ENCODE measurements at regions not wholly inside any gene's neighbourhood (a gene's known extent, or its start where the extent isn't known, plus 50 kb on each side); places are given as distances from the start of the nearest gene placed in this dataset.

DNA sequence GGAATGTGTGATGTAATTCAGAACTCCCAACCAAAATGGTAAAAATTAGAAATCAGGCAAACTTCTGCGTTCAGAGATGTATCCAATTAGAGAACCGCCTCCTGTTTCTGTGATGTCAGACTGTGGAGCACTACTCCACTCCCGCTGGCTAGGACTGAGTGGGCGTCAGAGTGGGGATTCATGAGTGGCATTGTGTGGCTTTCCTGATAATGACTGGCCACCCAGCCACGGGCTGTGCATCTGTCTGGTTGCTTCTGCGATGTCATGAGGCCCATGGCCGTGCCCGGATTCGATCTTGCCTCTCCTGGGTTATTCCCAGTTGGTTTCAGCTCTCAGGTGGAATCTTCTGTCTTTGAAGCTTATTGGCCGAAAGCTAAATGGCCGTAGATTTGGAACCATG is 87.1 kb upstream of the KCNA1 start:
- DNase-seq (ENCODE audit: low read depth): no peak
- TF ChIP-seq, protein P1, sequence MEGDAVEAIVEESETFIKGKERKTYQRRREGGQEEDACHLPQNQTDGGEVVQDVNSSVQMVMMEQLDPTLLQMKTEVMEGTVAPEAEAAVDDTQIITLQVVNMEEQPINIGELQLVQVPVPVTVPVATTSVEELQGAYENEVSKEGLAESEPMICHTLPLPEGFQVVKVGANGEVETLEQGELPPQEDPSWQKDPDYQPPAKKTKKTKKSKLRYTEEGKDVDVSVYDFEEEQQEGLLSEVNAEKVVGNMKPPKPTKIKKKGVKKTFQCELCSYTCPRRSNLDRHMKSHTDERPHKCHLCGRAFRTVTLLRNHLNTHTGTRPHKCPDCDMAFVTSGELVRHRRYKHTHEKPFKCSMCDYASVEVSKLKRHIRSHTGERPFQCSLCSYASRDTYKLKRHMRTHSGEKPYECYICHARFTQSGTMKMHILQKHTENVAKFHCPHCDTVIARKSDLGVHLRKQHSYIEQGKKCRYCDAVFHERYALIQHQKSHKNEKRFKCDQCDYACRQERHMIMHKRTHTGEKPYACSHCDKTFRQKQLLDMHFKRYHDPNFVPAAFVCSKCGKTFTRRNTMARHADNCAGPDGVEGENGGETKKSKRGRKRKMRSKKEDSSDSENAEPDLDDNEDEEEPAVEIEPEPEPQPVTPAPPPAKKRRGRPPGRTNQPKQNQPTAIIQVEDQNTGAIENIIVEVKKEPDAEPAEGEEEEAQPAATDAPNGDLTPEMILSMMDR (IDR thresholded peaks at IDR 0.05; ENCODE audit: insufficient read depth, low read depth, low read length, missing control alignments): no peak
- H3K4me3 ChIP-seq (ENCODE audit: low read depth, low read length): no peak overlapping the region

DNA sequence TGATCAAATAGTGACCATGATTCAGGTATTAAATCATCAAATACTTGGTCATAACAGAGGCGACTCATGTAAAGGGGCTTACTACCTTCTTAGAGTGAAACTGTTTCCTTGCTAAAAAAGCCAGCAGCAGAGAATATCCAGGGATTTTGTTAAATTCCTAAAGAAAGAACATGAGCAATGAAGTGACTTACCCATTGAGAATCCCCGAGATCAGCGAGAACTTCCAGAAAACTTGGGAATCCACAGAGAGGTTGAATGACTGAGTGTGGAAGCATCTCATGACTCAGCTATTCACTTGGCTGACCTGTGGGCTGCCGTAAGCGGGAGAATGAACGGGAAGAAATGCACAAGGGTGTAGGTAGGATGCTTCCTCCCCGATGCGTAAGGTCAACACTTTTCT is 85.3 kb upstream of the KCNA1 start:
- H3K4me3 ChIP-seq (ENCODE audit: low read depth, low read length): no peak overlapping the region
- TF ChIP-seq, protein P1 (IDR thresholded peaks at IDR 0.05; ENCODE audit: insufficient read depth, low read depth, low read length, missing control alignments): no peak
- no peak for DNase-seq (ENCODE audit: low read depth)

DNA sequence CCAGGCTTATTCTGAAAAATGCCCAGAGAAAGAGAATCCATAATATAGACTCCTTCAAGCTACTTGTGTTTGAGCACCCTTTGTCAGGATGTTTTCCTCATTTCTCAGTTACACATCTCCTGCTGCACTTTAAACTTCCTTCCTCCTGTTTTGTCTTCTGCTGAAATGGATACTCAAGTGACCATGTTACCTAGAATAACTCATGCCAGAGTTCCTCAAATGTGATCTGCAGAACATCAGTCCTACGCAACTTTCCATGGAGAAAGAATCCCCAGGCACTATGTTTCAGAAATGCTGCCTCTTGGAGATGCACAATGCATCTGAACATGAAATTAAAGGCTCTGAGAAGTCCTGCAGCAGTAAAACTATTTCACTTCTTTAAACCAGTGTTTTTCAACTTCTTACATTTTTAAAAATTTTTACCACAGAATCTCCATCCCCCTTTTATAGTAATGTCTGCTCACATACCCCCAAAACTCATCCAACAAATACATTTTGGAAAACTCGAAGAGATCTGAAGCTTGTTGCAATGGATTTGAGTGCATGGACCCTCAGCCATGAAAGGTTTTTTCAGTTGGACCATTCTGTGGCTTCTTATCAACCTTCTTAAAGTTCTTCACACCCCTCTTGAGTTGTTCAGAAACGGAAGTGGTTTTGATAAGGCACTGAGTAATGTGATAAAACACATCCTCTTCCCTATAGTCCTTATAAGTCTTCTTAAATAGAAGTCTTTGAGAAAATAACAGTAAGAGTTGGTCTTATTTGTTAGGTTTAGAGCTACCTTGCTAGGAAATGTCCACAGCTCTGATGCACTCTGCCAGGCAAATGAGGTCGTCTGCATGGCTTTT is 84.5 kb upstream of the KCNA1 start:
- no peak overlapping the region for H3K4me3 ChIP-seq (ENCODE audit: low read depth, low read length)
- TF ChIP-seq, protein P1 (IDR thresholded peaks at IDR 0.05; ENCODE audit: insufficient read depth, low read depth, low read length, missing control alignments): no peak
- DNase-seq (ENCODE audit: low read depth): peak; percentile 28

DNA sequence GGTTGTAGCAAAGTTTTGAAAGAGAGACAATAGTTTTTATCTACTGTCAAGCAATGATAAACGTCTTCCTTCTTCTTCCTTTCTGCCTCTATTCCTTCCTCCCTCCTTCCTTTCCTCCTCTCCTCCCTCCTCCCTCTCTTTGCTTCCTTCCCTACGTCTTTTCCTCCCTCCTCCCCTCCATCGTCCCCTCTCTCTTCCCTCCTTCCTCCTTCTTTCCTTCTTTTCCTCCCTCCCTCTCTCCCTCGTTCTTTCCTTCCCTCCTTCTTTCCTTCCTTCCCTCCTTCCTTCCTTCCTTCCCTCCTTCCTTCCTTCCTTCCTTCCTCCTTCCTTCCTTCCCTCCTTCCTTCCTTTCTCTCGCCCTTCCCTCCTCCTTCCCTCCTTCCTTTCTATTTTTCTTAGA is 82.8 kb upstream of the KCNA1 start:
- TF ChIP-seq, protein P1 (IDR thresholded peaks at IDR 0.05; ENCODE audit: insufficient read depth, low read depth, low read length, missing control alignments): no peak
- no peak for DNase-seq (ENCODE audit: low read depth)
- H3K4me3 ChIP-seq (ENCODE audit: low read depth, low read length): no peak overlapping the region

DNA sequence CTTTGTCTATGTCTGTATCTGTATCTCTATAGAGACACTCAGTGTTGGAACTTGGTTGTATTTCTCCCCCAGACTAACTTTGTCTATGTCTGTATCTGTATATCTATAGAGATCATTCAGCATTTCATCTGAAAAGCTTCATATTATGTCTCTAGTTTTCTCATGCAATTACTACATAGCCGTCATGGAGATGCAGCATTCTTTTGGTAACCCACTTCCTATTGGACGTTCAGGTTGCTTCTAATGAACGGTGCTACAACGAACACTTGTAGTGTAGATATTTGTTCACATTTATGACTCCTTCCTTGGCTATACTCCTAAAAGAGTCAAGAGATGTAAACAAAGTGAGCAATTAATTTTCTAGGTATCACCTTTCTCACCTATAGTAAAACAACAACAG is 81.5 kb upstream of the KCNA1 start:
- TF ChIP-seq, protein P1 (IDR thresholded peaks at IDR 0.05; ENCODE audit: insufficient read depth, low read depth, low read length, missing control alignments): no peak
- H3K4me3 ChIP-seq (ENCODE audit: low read depth, low read length): peak overlapping the region; percentile 40; the same call in 1 of the 2 replicates

DNA sequence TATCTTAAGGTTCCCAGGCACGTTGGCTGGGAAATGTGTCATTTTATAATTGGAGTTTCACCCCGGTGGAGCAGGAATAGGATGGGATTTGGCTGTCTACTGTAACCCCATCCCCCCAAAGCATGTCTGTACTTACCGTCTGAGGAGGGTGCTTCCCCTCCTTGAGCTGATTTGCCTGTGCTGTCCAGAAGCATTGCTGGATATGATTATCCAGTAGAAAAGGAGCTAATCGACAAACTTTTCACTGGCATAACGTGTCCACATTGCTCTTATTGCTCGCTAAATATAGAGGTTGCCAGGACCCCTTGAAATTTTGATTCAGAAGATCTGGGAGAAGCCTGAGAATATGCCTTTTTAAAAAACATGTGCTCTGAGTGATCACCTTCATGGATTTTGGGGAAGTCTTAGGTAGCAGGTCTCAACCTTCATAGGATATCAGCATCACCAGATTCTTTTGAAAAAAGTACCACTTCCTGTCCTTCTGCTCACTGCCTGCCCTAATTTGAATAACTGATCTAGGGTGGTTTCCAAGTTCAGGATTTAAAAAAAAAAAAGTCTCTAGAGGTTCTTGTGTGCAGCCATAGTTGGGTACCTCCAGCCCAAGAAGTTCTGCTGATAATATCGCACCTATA is 80.4 kb upstream of the KCNA1 start:
- DNase-seq (ENCODE audit: low read depth): peak; percentile 83
- TF ChIP-seq, protein P1 (IDR thresholded peaks at IDR 0.05; ENCODE audit: insufficient read depth, low read depth, low read length, missing control alignments): no peak
- H3K4me3 ChIP-seq (ENCODE audit: low read depth, low read length): peak overlapping the region; percentile 40

More for the DNA sequence above, 81.5 kb upstream of the KCNA1 start:
- no peak for DNase-seq (ENCODE audit: low read depth)
